GM21515 (cell line): ENCODE measurements at regions not wholly inside any gene's neighbourhood (a gene's known extent, or its start where the extent isn't known, plus 50 kb on each side); places are given as distances from the start of the nearest gene placed in this dataset.
"Not testable (repeated sequence)": the region's sequence is repeated elsewhere in the genome, so short reads cannot be mapped to it uniquely, and the experiment has no call there.

Experiments used
- ATAC-seq: cut with Tn5 transposase; IDR thresholded peaks from one replicate; pipeline ENCODE4 v1.9.1; 2021; ENCODE audit not compliant: unreplicated experiment

- ATAC-seq: not testable (repeated sequence)
Observed at GRCh38 chrY:6685783-6686389, 224.6 kb upstream of the TBL1Y start.

DNA sequence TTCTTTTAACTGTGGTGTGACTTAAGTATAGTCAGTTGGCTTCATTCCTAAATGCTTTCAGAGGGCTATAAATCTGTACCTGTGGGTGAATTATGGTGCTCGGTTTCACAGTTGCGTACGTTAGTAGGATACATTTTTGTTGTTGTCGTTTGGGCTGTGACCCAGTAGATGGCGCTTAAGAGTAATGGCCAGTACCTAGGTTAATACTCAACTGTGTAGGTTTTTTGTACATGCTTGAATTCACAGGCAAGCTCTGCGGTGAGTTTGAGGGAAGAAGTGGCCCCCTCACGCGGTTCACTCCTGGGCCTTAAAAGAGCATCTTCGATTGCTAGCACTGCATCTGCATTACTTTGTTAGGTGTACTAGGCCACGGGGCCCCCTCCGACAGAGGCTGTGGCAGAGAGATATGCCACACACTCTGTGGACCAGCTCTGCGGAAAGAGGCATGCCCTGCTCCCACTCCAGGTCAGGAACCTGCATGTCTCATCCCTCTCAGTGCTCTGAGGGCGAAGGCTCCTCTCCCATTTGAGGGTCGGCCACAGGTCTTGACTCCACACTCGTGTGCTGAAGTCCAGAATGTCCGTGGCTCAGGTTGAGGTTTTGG, 208.8 kb upstream of the TBL1Y start:
- not testable (repeated sequence) for ATAC-seq

- ATAC-seq: not testable (repeated sequence)
Observed at GRCh38 chrY:6721443-6721842, 189.1 kb upstream of the TBL1Y start.

DNA sequence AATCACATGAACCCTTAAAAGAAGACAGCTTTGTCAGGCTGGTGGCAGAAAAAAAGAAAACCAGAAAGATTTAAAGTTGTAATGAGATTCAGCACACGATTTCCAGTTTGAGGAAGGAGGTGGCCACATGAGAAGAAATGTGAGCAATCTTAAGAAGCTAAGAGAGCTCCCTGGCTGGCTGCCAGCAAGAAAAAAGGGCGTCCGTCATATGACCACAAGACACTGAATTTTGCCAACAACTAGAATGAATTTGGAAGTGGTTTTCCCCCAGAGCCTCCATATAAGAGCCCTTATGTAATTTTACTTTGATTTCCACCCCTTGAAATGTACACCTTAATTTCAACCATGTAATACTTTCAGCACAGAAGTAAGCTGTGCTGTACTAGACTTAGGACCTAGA, 163.3 kb upstream of the TBL1Y start:
- not testable (repeated sequence) for ATAC-seq

GRCh38 chrY:6782334-6782733, 128.2 kb upstream of the TBL1Y start:
- peak; percentile 51 for ATAC-seq

DNA sequence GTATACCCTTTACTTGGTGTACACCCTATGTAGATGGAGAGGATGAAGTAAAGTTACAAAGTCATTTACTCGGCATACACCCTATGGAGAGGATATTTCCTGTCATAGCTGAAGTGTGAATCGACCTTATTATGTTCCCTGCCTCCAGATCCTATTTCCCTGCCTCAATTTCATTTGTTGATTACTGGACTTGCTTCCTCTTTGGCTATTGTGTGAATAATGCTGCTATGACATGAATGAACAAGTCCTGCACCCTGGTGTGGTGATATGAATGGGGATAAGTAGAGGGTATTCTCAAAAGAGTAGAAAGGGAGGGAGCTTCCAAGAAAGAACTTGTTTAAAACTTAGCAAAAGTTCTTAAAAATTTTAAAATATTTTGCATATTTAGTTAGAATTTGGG, 123.5 kb upstream of the TBL1Y start:
- no peak for ATAC-seq

GRCh38 chrY:6811633-6812032, 98.9 kb upstream of the TBL1Y start:
- no peak for ATAC-seq
